Transverse colon (tissue), 3 donors: ENCODE measurements at regions not wholly inside any gene's neighbourhood (a gene's known extent, or its start where the extent isn't known, plus 50 kb on each side); places are given as distances from the start of the nearest gene placed in this dataset.

ENCODE experiments used
- EP300 ChIP-seq: sonication (generic); formaldehyde crosslinking; IDR thresholded peaks from one replicate; pipeline ENCODE4 v1.6.1; 2017; ENCODE audit warnings: antibody characterized with exemption, low read depth
- POLR2A ChIP-seq: fragments of 450-650 bp; IDR thresholded peaks from one replicate; pipeline ENCODE4 v1.6.1; 2016; ENCODE audit warnings: antibody characterized with exemption, mild to moderate bottlenecking, moderate library complexity
- TF ChIP-seq, protein P1 (sequence below), 5 experiments: fragments of 200-600 bp in 3 of 5; fragments of 450-650 bp in 2 of 5; sonication (generic) in 3 of 5; IDR thresholded peaks; 1 replicate in 2 of 5; 2 replicates in 3 of 5; pipeline ENCODE4 v1.5.1; 2016 to 2017; ENCODE audit warnings: antibody characterized with exemption in 5 of 5, inconsistent platforms in 3 of 5, mild to moderate bottlenecking in 2 of 5, moderate library complexity in 1 of 5

DNA sequence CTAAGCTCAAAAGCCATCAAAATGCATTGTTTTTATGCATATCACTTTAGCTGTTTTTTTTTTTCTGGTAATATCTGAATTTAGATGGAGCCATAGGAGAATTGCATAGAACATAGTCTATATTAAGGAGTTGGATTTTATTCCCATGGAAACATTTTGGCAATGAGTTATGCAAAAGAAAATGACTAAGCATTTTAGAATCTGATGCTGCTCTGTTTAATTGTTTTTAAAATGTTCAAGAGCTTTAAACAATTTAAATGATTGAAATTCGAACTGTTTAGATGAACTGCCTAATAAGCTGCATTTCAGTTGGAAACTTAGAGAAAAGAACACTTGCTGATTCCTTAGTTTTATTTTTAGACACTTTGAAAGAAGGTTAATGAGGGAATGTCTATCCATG is 1531.5 kb upstream of the B3GALT2 start:
- TF ChIP-seq POLR2A (no peak), EP300 (no peak)
- TF ChIP-seq, protein P1, sequence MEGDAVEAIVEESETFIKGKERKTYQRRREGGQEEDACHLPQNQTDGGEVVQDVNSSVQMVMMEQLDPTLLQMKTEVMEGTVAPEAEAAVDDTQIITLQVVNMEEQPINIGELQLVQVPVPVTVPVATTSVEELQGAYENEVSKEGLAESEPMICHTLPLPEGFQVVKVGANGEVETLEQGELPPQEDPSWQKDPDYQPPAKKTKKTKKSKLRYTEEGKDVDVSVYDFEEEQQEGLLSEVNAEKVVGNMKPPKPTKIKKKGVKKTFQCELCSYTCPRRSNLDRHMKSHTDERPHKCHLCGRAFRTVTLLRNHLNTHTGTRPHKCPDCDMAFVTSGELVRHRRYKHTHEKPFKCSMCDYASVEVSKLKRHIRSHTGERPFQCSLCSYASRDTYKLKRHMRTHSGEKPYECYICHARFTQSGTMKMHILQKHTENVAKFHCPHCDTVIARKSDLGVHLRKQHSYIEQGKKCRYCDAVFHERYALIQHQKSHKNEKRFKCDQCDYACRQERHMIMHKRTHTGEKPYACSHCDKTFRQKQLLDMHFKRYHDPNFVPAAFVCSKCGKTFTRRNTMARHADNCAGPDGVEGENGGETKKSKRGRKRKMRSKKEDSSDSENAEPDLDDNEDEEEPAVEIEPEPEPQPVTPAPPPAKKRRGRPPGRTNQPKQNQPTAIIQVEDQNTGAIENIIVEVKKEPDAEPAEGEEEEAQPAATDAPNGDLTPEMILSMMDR (IDR thresholded peaks at IDR 0.05) = no peak
